HG03060 (cell line): ENCODE measurements at regions not wholly inside any gene's neighbourhood (a gene's known extent, or its start where the extent isn't known, plus 50 kb on each side); places are given as distances from the start of the nearest gene placed in this dataset.
"Not testable (repeated sequence)": the region's sequence is repeated elsewhere in the genome, so short reads cannot be mapped to it uniquely, and the experiment has no call there.

Source experiments
- ATAC-seq: cut with Tn5 transposase; IDR thresholded peaks from one replicate; pipeline ENCODE4 v1.9.1; 2021; ENCODE audit warnings: low read depth, moderate number of reproducible peaks; ENCODE audit not compliant: unreplicated experiment

DNA sequence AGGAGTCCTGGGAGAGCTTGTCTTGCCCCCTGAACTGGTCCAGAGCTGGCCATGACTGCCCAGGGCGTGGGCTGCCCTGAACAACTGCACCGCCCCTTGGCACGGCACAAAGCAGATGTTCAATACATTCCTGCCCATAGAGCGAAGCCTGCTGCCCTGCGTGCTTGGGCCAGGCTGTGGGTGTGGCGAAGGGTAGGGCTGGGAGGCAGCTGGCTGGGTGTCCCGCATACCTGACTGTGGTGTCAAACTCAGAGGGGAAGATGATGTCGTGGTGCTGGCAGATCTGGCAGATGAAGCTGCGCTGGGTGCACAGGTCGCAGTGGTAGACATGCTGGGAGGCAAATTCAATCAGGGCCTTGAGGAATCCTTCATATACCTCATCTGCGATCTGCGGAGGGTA lies 124.2 kb upstream of the SMURF2 start:
- ATAC-seq = no peak

DNA sequence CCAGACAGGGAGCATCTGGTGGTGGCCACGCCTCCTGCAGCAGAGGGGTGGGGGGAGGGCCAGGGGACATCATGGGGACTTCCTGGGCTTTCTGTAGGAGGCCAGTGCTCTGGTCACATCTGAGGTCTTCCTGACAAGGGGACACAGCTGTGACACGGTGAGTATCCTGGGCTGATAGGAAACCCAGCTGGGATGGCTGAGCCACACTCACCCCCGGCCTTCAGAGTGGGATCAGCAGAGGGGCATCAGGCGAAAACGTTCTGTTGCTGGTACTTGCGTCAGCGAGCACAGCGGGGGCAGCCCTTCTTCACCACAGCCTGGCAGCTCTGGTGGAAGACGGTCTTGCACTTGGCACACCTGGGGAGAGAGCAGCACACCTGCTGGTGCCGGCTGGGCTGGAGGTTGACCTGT lies 122.9 kb upstream of the SMURF2 start:
- no peak for ATAC-seq

DNA sequence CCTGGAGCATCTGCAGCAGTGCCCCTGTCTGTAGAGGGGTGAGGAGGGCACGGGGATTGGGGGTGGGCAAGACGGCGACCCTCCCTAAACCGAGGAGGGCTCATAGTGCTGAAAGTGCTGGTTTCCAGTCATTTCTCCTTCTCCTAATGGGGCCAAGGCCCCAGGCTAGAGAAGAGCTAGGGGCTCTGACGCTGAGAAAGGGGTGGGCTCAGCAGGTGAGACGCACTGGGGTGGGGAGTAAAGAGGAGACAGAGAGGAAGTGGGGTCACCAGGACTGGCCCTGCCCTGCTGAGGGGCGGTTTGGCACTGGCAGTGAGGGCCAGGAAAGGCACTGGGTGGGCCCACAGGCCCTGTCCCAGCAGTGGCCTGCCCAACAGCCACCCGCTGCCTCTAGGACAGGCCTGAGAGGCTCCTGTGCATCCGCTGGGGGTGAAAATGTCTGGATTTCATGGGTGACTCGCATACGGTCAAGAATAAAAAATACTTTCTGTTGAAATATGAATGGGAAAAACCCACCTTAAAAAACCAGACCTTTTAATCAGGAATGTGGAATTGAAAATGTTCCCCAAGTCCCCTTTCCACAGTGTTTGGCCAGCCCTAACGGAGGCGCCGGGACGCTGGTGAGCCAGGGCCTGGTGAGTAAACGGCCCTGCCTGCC lies 122.4 kb upstream of the SMURF2 start:
- ATAC-seq = no peak

DNA sequence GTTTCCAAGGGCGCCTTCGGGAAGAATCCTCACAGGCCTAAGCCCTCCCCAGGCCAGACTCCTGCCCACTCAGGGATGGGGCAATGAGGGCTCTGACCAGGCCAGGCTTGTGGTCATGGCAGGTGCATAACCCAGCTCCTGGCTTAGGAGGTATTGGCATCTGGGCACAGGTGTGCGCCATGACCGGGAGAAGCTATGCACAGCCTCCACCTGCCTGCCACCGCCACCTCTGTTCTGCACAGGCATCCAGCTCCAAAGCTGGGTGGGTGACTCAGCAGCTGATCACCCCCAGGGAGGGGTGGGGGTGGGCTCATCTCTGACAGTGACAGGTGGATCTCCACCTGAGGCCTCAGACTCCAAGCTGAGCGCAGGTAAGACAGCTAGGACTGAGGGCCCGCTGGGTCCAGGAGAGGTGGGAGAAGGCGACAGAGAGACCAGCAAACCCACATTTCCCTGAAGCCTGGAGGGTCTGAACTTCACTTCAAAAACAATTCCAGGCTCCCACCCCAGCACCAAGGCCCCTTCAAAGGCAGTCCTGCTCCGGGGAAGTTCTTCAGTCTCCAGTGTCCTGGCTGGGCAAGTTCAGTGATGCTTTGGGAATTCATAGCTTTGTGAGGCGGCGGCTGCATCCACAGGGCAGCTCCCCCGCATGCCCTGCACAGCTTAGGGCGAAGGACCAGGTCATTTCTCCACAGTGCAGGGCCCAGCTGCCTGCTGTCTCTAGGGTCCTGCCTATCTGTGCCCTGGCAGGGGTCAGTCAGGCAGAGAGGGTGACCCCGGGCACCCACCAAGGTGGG lies 121.6 kb upstream of the SMURF2 start:
- no peak for ATAC-seq

DNA sequence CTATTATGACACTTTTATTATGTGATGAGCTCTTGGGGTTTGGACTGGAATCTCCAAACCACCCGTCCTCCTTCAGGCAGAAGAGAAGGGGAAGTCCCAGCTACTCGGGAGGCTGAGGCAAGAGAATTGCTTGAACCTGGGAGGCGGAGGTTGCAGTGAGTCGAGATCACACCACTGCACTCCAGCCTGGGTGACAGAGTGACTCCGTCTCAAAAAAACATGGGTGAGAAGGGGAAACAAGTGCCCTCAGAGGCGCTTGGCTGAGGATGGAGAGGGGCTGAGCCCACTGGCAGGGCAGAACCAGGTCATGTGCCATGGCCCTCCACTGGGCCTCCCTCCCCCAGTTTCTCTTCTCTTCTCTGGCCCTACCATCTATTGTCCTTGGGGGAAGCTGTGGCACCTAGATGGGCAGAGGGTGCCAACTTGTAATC lies 120.9 kb upstream of the SMURF2 start:
- ATAC-seq = no peak

DNA sequence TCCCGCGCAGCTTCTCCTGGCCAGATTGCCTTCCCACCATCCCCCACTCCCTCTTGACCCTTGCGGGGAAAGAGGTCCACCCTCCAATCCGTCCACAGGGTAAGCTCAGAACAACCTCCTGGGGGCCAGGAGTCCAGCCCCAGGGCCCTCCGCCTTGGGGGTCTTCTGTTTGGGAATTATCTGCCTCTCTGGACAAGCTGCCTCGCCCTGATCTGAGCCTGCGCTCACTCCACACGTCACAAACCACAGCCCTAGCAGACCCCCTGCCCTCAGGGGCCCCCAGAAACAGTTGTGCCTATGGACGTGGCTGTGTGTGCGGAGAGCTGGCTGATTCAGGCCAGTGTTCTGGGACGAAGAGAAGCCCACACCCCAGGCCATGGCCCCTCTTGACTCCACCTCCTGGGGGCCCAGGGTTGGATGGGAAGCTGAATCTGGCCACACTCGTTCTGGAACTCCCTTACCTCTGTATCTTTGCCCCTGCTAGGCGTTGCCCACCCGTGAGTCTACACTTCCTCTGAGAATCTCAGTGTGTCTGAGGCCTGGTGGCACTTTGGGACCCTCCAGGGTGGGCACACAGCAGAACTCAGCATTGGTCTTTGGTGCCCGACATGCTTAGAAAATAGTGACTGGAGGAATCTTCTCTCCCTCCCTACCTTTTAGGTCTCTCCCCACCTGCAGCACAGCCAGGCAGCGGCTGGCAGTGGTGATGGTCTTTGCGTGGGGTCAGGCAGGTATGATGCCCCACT lies 119.9 kb upstream of the SMURF2 start:
- ATAC-seq = no peak

GRCh38 chr17:64781014-64781756 lies 119.1 kb upstream of the SMURF2 start:
- ATAC-seq = no peak

GRCh38 chr17:64780096-64781013 lies 118.2 kb upstream of the SMURF2 start:
- ATAC-seq = no peak

DNA sequence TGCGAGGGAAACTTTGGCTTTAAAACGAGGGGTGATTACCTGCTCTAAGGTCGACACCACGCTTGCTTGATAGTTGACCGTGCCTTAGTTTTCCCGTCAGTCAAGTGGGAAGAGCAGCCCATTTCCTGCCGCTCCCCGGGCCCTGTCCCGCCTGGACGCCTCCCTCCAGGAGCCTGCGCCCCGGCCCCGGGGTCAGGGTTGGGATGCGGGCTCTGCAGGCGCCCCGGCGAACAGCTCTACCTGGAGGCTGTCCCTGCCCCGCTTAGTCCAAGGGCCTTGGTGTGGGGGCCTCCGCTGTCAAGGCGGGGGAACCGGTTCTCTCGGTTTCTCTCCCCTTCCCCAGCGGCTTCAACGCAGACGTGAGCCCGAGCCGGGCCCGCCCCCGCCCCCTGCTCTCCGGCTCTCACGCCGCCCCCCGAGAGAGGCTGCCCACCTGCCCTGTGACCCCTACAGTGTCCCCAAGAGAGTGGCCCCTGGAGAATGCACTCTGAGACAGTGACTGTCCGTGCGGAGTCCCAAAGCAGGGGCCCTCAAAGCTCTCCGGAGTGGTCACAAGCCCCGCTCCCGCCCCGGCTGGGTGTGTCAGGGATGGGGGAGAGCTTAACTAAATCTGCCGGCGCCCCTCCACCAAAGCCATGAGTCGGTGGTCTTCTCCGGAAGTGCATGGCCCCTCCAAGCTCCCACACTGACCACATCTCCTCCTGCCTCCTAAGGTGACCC lies 117.4 kb upstream of the SMURF2 start:
- no peak for ATAC-seq

DNA sequence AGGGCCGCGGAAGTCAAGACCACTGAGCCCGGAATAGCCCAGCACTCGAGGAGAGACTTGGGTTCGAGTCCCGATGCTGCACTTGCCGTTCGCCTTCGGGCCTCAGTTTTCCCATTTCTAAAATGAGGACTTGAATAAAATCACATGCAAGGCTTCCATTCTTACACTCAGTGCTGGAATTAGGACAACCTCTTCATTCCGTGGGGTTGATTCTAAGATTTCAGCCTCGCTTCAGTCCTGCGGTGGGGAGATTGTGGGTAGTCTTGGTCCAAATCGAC lies 116.9 kb upstream of the SMURF2 start:
- ATAC-seq = not testable (repeated sequence)

DNA sequence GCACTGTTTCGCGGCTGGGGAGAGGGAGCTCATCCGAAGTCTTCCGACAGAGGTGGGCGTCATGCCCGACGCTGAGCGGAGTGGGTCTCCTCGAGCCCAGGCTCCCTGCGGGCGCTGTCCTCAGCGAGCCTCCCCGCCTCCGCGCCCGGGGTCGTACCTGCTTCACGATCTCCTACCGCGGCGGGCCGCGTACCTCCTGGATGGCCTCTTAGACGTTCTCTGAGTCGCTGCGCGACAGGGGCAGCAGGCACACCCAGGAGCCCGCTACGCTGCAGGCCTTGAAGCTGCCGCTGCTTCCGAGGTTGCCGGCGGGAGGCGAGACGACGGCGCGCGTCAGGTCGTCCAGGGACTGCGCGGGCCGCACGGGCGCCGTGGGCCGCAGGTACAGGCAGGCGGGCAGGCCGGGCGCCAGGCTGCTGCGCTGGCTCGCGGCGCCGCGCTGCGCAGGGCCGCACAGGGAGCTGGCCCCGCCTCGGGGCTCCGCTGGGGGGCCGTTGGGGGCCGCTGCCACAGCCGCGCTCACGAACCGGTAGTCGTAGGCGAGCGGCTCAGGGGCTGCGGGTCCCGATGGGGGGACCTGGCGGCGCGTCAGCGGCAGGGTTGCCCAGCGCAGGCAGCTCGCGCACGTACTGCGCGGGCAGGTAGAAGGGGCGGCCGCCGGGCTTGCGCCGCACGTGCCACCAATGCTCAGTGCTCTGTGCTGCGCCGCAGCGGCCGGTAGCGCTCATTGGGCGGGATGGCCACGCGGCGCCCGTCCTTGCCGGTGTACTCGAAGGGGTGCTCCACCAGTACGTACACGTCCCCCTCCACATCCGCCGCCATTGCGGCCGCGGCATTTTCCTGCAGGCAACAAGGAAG lies 116.4 kb upstream of the SMURF2 start:
- no peak for ATAC-seq

DNA sequence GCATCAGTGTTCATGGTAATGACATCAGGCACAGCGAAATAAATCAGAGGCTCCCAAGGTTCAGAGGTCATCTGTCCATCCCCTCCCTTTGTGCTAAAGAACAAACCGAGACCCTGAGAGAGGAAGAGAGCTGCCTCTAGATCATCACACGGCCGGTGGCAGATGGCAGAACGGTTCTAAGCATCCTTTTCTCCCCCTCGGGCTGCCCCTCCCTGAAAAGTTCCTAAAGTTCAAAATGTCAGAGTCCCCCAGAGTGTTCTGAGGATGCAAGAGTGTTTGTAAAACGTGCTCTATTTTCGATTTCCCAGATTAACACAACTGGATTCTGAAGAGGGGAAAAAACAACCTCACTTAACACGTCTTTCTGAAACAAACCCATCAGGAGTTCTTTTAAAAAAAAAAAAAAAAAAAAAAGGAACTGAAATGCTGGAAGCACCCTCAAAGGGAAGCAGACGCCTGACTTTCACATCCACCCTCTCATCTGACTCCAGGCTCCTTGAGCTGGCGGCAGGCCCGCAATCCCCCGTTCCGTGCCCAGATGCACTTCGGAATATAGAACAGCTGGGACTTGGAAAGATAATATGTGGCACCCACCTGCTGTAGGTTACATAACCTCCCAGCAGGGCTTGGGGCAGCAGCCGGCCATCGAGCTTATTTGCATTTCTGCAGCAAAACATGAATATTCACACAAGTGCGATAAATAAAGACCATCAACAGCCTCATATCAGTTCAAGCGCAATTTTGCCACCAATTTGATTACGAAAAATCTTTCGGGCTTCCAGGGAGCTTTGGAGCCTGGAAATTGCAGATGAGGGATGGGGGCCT lies 115.5 kb upstream of the SMURF2 start:
- no peak for ATAC-seq

DNA sequence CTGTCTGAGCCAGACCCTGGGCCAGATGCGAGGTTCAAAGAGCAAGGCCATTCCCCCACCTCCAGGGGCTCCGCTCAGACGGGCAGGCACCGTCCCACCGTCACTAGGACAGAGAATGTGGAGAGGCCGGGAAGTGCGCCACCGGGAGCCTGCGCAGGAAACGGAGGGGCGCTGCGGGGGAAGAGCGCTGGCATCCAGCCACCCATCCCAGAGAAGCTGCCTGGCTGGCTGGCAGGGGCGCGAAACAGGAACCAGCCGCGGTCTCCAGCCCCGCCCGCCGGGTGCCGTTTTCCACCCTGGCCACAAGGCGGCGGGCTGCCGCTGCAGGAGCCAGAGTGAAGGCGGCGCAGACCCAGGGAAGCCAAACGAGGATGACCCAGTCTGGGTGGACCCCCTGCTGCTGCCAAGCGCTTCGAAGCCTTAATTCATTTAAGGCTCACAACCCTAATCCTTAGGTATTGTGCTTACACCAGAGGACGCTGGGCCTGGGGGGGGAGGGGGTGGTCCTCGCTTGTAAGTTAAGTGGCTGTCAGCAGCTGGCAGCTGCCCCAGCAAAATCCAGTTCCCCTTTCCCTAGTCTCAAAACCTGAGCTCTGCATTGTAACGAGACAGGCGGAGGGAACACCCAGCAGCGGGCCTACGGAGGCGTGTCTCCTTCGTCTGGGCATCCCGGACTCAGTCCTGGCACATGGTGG lies 114.8 kb upstream of the SMURF2 start:
- not testable (repeated sequence) for ATAC-seq

- ATAC-seq = no peak
Observed at GRCh38 chr17:64775701-64776570, 113.8 kb upstream of the SMURF2 start.

- no peak for ATAC-seq
Observed at GRCh38 chr17:64774888-64775540, 112.9 kb upstream of the SMURF2 start.
